ENCODE measurements at regions not wholly inside any gene's neighbourhood (a gene's known extent, or its start where the extent isn't known, plus 50 kb on each side); places are given as distances from the start of the nearest gene placed in this dataset.

DNA sequence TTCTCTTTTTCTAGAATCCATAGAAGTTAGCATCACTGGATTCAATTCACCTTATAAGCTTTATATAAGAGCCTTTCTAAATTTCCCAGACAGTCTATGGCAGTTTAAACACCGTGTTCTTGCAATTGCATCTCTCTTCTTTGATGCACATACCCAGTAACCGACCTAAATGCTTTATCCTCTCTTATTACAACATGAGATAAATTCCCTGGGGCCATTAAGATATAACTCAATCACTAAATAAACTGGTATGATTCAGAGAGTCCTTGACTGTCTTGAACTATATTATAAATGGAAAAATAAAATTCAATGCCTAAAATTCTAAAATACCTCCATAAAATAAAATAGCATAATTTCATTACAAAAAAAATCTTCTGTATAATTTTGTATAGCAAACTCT lies 98.1 kb downstream of the DIRAS2 start:
- no peak for TF ChIP-seq POLR2A (IDR thresholded peaks at IDR 0.05; ENCODE audit: low read length)
- TF ChIP-seq GATA1 (IDR thresholded peaks at IDR 0.05; ENCODE audit: low read depth, low read length), result no peak
